Effector memory CD4-positive, alpha-beta T cell (primary cell): ENCODE measurements at regions not wholly inside any gene's neighbourhood (a gene's known extent, or its start where the extent isn't known, plus 50 kb on each side); places are given as distances from the start of the nearest gene placed in this dataset.

Source experiments
- DNase-seq, 3 donors: peaks; one replicate each; pipeline ENCODE4 v3.0.0-alpha.2; 2020
- H3K27ac ChIP-seq: 2 replicates; pipeline ENCODE4 v1.7.0; 2013; ENCODE audit warnings: mild to moderate bottlenecking, low read length, moderate library complexity; ENCODE audit not compliant: insufficient read depth, poor library complexity, severe bottlenecking
- H3K27me3 ChIP-seq: replicated peaks from 2 replicates; pipeline ENCODE4 v1.7.0; 2013; ENCODE audit warnings: mild to moderate bottlenecking, low read length; ENCODE audit not compliant: insufficient read depth, control insufficient read depth, poor library complexity, severe bottlenecking
- H3K36me3 ChIP-seq: 2 replicates; pipeline ENCODE4 v1.7.0; 2013; ENCODE audit warnings: mild to moderate bottlenecking, low read length, moderate library complexity; ENCODE audit not compliant: control insufficient read depth, insufficient read depth
- H3K4me1 ChIP-seq: 2 replicates; pipeline ENCODE4 v1.7.0; 2013; ENCODE audit warnings: low read length, mild to moderate bottlenecking; ENCODE audit not compliant: control insufficient read depth, insufficient read depth, poor library complexity, severe bottlenecking
- H3K4me3 ChIP-seq: 2 replicates; pipeline ENCODE4 v1.7.0; 2013; ENCODE audit warnings: low read length, low read depth, mild to moderate bottlenecking; ENCODE audit not compliant: insufficient read depth, poor library complexity, severe bottlenecking
- H3K9me3 ChIP-seq: 2 replicates; pipeline ENCODE4 v1.7.0; 2013; ENCODE audit warnings: mild to moderate bottlenecking, low read length, moderate library complexity; ENCODE audit not compliant: control insufficient read depth

GRCh38 chr3:27861046-27862036 lies 139.2 kb upstream of the EOMES start:
- Histone ChIP-seq H3K36me3 (no peaks in the 10 kb centered on the region), H3K27ac (peak overlapping the region; percentile 18), H3K4me1 (peaks cover 19% of the 10 kb centered on the region), H3K4me3 (no peak overlapping the region), H3K9me3 (no peaks in the 10 kb centered on the region), H3K27me3 (no peaks in the 10 kb centered on the region)
- no peak for DNase-seq

GRCh38 chr3:27865731-27866130 lies 143.6 kb upstream of the EOMES start:
- H3K4me3 ChIP-seq = no peak overlapping the region
- no peak for DNase-seq
- H3K9me3 ChIP-seq = no peaks in the 10 kb centered on the region
- H3K36me3 ChIP-seq = no peaks in the 10 kb centered on the region
- no peaks in the 10 kb centered on the region for H3K27me3 ChIP-seq
- peaks cover 9% of the 10 kb centered on the region for H3K4me1 ChIP-seq
- no peak overlapping the region for H3K27ac ChIP-seq

GRCh38 chr3:27869152-27869551 lies 147.0 kb upstream of the EOMES start:
- H3K27me3 ChIP-seq = no peaks in the 10 kb centered on the region
- DNase-seq = no peak

GRCh38 chr3:27877061-27878013 lies 155.2 kb upstream of the EOMES start:
- H3K27me3 ChIP-seq = no peaks in the 10 kb centered on the region

More at GRCh38 chr3:27869152-27869551, 147.0 kb upstream of the EOMES start:
- no peak overlapping the region for H3K27ac ChIP-seq
- H3K36me3 ChIP-seq = no peaks in the 10 kb centered on the region
- H3K9me3 ChIP-seq = no peaks in the 10 kb centered on the region
- H3K4me1 ChIP-seq = no peaks in the 10 kb centered on the region
- H3K4me3 ChIP-seq = no peak overlapping the region

GRCh38 chr3:27878014-27878383 lies 155.9 kb upstream of the EOMES start:
- peak overlapping the region; percentile 5 for H3K4me3 ChIP-seq
- no peaks in the 10 kb centered on the region for H3K36me3 ChIP-seq
- H3K4me1 ChIP-seq = peaks cover 23% of the 10 kb centered on the region
- H3K9me3 ChIP-seq = no peaks in the 10 kb centered on the region
- no peak for DNase-seq
- H3K27ac ChIP-seq = no peak overlapping the region
- H3K27me3 ChIP-seq = no peaks in the 10 kb centered on the region

More at GRCh38 chr3:27877061-27878013, 155.2 kb upstream of the EOMES start:
- Histone ChIP-seq H3K9me3 (no peaks in the 10 kb centered on the region), H3K27ac (no peak overlapping the region), H3K36me3 (no peaks in the 10 kb centered on the region), H3K4me3 (peak overlapping the region; percentile 5), H3K4me1 (peaks cover 20% of the 10 kb centered on the region)
- DNase-seq = no peak

GRCh38 chr3:27880969-27881892 lies 159.1 kb upstream of the EOMES start:
- Histone ChIP-seq H3K27ac (peak overlapping the region; percentile 57), H3K36me3 (no peaks in the 10 kb centered on the region), H3K9me3 (no peaks in the 10 kb centered on the region), H3K4me1 (peaks cover 18% of the 10 kb centered on the region), H3K4me3 (peak overlapping the region; percentile 52), H3K27me3 (no peaks in the 10 kb centered on the region)
- DNase-seq = peak in 2 of 3 donors; percentile 12 to 25

- no peak for DNase-seq
- Histone ChIP-seq H3K27me3 (no peaks in the 10 kb centered on the region), H3K4me3 (no peak overlapping the region), H3K4me1 (peaks cover 13% of the 10 kb centered on the region), H3K27ac (no peak overlapping the region), H3K36me3 (no peaks in the 10 kb centered on the region), H3K9me3 (no peaks in the 10 kb centered on the region)
These were observed 161.1 kb upstream of the EOMES start for GRCh38 chr3:27883266-27883665.

- Histone ChIP-seq H3K4me1 (peaks cover 9% of the 10 kb centered on the region), H3K27ac (no peak overlapping the region), H3K27me3 (no peaks in the 10 kb centered on the region), H3K9me3 (no peaks in the 10 kb centered on the region), H3K36me3 (no peaks in the 10 kb centered on the region), H3K4me3 (no peak overlapping the region)
- no peak for DNase-seq
These were observed 163.5 kb upstream of the EOMES start for GRCh38 chr3:27885641-27886040.

GRCh38 chr3:27888562-27888961 lies 166.4 kb upstream of the EOMES start:
- H3K27ac ChIP-seq = no peak overlapping the region
- H3K27me3 ChIP-seq = no peaks in the 10 kb centered on the region
- no peaks in the 10 kb centered on the region for H3K4me1 ChIP-seq
- no peaks in the 10 kb centered on the region for H3K36me3 ChIP-seq
- no peak overlapping the region for H3K4me3 ChIP-seq
- H3K9me3 ChIP-seq = peaks cover 8% of the 10 kb centered on the region
- DNase-seq = no peak
